Head of caudate nucleus (tissue), 42 donors: ENCODE measurements at regions not wholly inside any gene's neighbourhood (a gene's known extent, or its start where the extent isn't known, plus 50 kb on each side); places are given as distances from the start of the nearest gene placed in this dataset.
A peak's percentile ranks its signal among the peaks of the same experiment; 100 is the strongest.
"Not testable (repeated sequence)": the region's sequence is repeated elsewhere in the genome, so short reads cannot be mapped to it uniquely, and the experiment has no call there.

Experiments used
- DNase-seq, 42 donors: peaks; one replicate each; pipeline versions ENCODE4 v3.0.0 to v3.0.0-alpha.2; 2020 to 2021; ENCODE audit warnings: mixed read lengths in 7 of 42
- intact Hi-C: fragments of 100-400 bp; cut with DNase I; formaldehyde crosslinking; loops from one replicate; pipeline ENCODE4 v1.15.0; 2022

GRCh38 chr10:34880817-34881216, 65.7 kb upstream of the PARD3 start:
- peak in 1 of 42 donors; percentile 37 for DNase-seq
- intact Hi-C loops, result no loop called here

GRCh38 chr10:34878651-34879050, 63.6 kb upstream of the PARD3 start:
- peak in 1 of 42 donors; percentile 2 for DNase-seq
- intact Hi-C loops, result not testable (repeated sequence)

GRCh38 chr10:34875061-34875460, 60.0 kb upstream of the PARD3 start:
- DNase-seq, result no peak
- intact Hi-C loops, result no loop called here

GRCh38 chr10:34872820-34873219, 57.7 kb upstream of the PARD3 start:
- no peak for DNase-seq
- intact Hi-C loops, result no loop called here

- intact Hi-C loops, result no loop called here
- DNase-seq, result no peak
Measured at GRCh38 chr10:34869135-34869836, 54.2 kb upstream of the PARD3 start.

GRCh38 chr10:34868589-34868988, 53.5 kb upstream of the PARD3 start:
- DNase-seq, result no peak
- intact Hi-C loops, result no loop called here

GRCh38 chr10:34866848-34867247, 51.8 kb upstream of the PARD3 start:
- intact Hi-C loops, result no loop called here
- no peak for DNase-seq
